GM12891 (cell line): ENCODE measurements at regions not wholly inside any gene's neighbourhood (a gene's known extent, or its start where the extent isn't known, plus 50 kb on each side); places are given as distances from the start of the nearest gene placed in this dataset.

Experiments used
- PAX5 ChIP-seq: IDR thresholded peaks from 2 replicates; pipeline ENCODE4 v1.6.1; 2011; ENCODE audit warnings: low read length, moderate library complexity, mild to moderate bottlenecking; ENCODE audit not compliant: insufficient read depth, severe bottlenecking
- POLR2A ChIP-seq: IDR thresholded peaks from 2 replicates; pipeline ENCODE4 v1.6.1; 2011; ENCODE audit warnings: low read depth, low read length, control low read depth
- POLR2AphosphoS5 ChIP-seq: IDR thresholded peaks from 2 replicates; pipeline ENCODE4 v1.6.1; 2011; ENCODE audit warnings: low read depth, low read length, control low read depth
- POU2F2 ChIP-seq: IDR thresholded peaks from 2 replicates; pipeline ENCODE4 v1.6.1; 2011; ENCODE audit warnings: low read depth, mild to moderate bottlenecking, control low read depth, low read length, moderate library complexity
- SPI1 ChIP-seq: IDR thresholded peaks from 2 replicates; pipeline ENCODE4 v1.6.1; 2011; ENCODE audit warnings: low read depth, low read length, control low read depth
- TAF1 ChIP-seq: IDR thresholded peaks from 2 replicates; pipeline ENCODE4 v1.6.1; 2011; ENCODE audit warnings: low read depth, low read length, control low read depth

GRCh38 chr4:55218041-55218440 is 92.6 kb upstream of the KDR start:
- TF ChIP-seq POLR2AphosphoS5 (no peak), POLR2A (no peak), TAF1 (no peak), PAX5 (no peak), SPI1 (no peak), POU2F2 (no peak)
